Breast epithelium (tissue), 3 donors: ENCODE measurements at regions not wholly inside any gene's neighbourhood (a gene's known extent, or its start where the extent isn't known, plus 50 kb on each side); places are given as distances from the start of the nearest gene placed in this dataset.

Source experiments
- POLR2A ChIP-seq: fragments of 450-650 bp; IDR thresholded peaks from one replicate; pipeline ENCODE4 v1.6.1; 2016; ENCODE audit warnings: antibody characterized with exemption, mild to moderate bottlenecking, moderate library complexity
- TF ChIP-seq, protein P1 (sequence below), 3 donors: fragments of 450-650 bp; IDR thresholded peaks; one replicate each; pipeline ENCODE4 v1.5.1; 2016 to 2017; ENCODE audit warnings: antibody characterized with exemption in 3 of 3, mild to moderate bottlenecking in 3 of 3, moderate library complexity in 3 of 3

DNA sequence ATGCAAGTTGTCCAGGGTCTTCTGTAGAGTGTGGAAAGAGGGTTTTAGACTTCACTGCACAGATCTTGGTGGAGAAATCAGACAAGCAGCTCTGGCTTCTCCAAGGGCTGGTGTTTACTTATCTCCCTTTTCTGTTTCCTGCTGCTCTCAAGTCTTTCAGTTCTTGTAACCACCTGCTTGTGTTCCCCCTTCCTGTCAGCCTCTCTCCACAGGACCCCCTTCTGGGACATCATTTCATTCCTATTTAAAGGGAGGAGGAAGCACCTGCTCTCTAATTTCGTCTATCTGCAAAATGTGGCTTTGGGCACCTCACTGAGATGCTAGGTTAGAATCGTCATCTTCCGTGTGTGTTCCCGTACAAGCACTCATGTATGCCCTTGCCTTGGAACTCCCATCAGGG is 636.2 kb downstream of the MTRR start:
- TF ChIP-seq, protein P1, sequence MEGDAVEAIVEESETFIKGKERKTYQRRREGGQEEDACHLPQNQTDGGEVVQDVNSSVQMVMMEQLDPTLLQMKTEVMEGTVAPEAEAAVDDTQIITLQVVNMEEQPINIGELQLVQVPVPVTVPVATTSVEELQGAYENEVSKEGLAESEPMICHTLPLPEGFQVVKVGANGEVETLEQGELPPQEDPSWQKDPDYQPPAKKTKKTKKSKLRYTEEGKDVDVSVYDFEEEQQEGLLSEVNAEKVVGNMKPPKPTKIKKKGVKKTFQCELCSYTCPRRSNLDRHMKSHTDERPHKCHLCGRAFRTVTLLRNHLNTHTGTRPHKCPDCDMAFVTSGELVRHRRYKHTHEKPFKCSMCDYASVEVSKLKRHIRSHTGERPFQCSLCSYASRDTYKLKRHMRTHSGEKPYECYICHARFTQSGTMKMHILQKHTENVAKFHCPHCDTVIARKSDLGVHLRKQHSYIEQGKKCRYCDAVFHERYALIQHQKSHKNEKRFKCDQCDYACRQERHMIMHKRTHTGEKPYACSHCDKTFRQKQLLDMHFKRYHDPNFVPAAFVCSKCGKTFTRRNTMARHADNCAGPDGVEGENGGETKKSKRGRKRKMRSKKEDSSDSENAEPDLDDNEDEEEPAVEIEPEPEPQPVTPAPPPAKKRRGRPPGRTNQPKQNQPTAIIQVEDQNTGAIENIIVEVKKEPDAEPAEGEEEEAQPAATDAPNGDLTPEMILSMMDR (IDR thresholded peaks at IDR 0.05) = no peak
- TF ChIP-seq POLR2A = no peak
